ENCODE measurements at regions not wholly inside any gene's neighbourhood (a gene's known extent, or its start where the extent isn't known, plus 50 kb on each side); places are given as distances from the start of the nearest gene placed in this dataset.
A peak's percentile ranks its signal among the peaks of the same experiment; 100 is the strongest.
"Not testable (repeated sequence)": the region's sequence is repeated elsewhere in the genome, so short reads cannot be mapped to it uniquely, and the experiment has no call there.

GRCh38 chr7:49422564-49422963, 350.9 kb upstream of the VWC2 start:
- DNase-seq, result no peak
- in situ Hi-C loops (cut with MboI; ENCODE audit: low pct_unique_long_range_greater_than_20kb, low sequenced_read_pairs), result no loop called here

- in situ Hi-C loops (cut with MboI; ENCODE audit: low pct_unique_long_range_greater_than_20kb, low sequenced_read_pairs), result no loop called here
- no peak for DNase-seq
Measured at GRCh38 chr7:49424109-49424508, 349.3 kb upstream of the VWC2 start.

- in situ Hi-C loops (cut with MboI; ENCODE audit: low pct_unique_long_range_greater_than_20kb, low sequenced_read_pairs), result no loop called here
Measured at GRCh38 chr7:49425277-49425818, 348.1 kb upstream of the VWC2 start.

GRCh38 chr7:49432254-49432653, 341.2 kb upstream of the VWC2 start:
- in situ Hi-C loops (cut with MboI; ENCODE audit: low pct_unique_long_range_greater_than_20kb, low sequenced_read_pairs), result no loop called here
- DNase-seq, result no peak

More at GRCh38 chr7:49425277-49425818, 348.1 kb upstream of the VWC2 start:
- DNase-seq, result no peak

- DNase-seq, result no peak
- in situ Hi-C loops (cut with MboI; ENCODE audit: low pct_unique_long_range_greater_than_20kb, low sequenced_read_pairs), result no loop called here
Measured at GRCh38 chr7:49433794-49434193, 339.6 kb upstream of the VWC2 start.

GRCh38 chr7:49434846-49435245, 338.6 kb upstream of the VWC2 start:
- in situ Hi-C loops (cut with MboI; ENCODE audit: low pct_unique_long_range_greater_than_20kb, low sequenced_read_pairs), result no loop called here
- DNase-seq, result no peak

GRCh38 chr7:49438281-49438680, 335.2 kb upstream of the VWC2 start:
- in situ Hi-C loops (cut with MboI; ENCODE audit: low pct_unique_long_range_greater_than_20kb, low sequenced_read_pairs), result no loop called here
- DNase-seq, result no peak

GRCh38 chr7:49443515-49443914, 329.9 kb upstream of the VWC2 start:
- in situ Hi-C loops (cut with MboI; ENCODE audit: low pct_unique_long_range_greater_than_20kb, low sequenced_read_pairs), result no loop called here

GRCh38 chr7:49453486-49453885, 320.0 kb upstream of the VWC2 start:
- in situ Hi-C loops (cut with MboI; ENCODE audit: low pct_unique_long_range_greater_than_20kb, low sequenced_read_pairs), result no loop called here
- DNase-seq, result no peak

More at GRCh38 chr7:49443515-49443914, 329.9 kb upstream of the VWC2 start:
- DNase-seq, result no peak

GRCh38 chr7:49479441-49479840, 294.0 kb upstream of the VWC2 start:
- DNase-seq, result no peak
- in situ Hi-C loops (cut with MboI; ENCODE audit: low pct_unique_long_range_greater_than_20kb, low sequenced_read_pairs), result no loop called here

GRCh38 chr7:49479936-49480544, 293.4 kb upstream of the VWC2 start:
- no peak for DNase-seq

GRCh38 chr7:49481075-49481474, 292.4 kb upstream of the VWC2 start:
- in situ Hi-C loops (cut with MboI; ENCODE audit: low pct_unique_long_range_greater_than_20kb, low sequenced_read_pairs), result no loop called here
- no peak for DNase-seq

More at GRCh38 chr7:49479936-49480544, 293.4 kb upstream of the VWC2 start:
- in situ Hi-C loops (cut with MboI; ENCODE audit: low pct_unique_long_range_greater_than_20kb, low sequenced_read_pairs), result no loop called here

- DNase-seq, result peak; percentile 12
- in situ Hi-C loops (cut with MboI; ENCODE audit: low pct_unique_long_range_greater_than_20kb, low sequenced_read_pairs), result no loop called here
Measured at GRCh38 chr7:49483142-49483541, 290.3 kb upstream of the VWC2 start.

- in situ Hi-C loops (cut with MboI; ENCODE audit: low pct_unique_long_range_greater_than_20kb, low sequenced_read_pairs), result no loop called here
- DNase-seq, result no peak
Measured at GRCh38 chr7:49486974-49487829, 286.2 kb upstream of the VWC2 start.

- in situ Hi-C loops (cut with MboI; ENCODE audit: low pct_unique_long_range_greater_than_20kb, low sequenced_read_pairs), result no loop called here
- DNase-seq, result no peak
Measured at GRCh38 chr7:49487830-49488140, 285.7 kb upstream of the VWC2 start.

GRCh38 chr7:49488573-49488972, 284.9 kb upstream of the VWC2 start:
- no peak for DNase-seq
- in situ Hi-C loops (cut with MboI; ENCODE audit: low pct_unique_long_range_greater_than_20kb, low sequenced_read_pairs), result no loop called here

- in situ Hi-C loops (cut with MboI; ENCODE audit: low pct_unique_long_range_greater_than_20kb, low sequenced_read_pairs), result no loop called here
Measured at GRCh38 chr7:49497471-49497870, 276.0 kb upstream of the VWC2 start.

GRCh38 chr7:49500741-49501140, 272.7 kb upstream of the VWC2 start:
- in situ Hi-C loops (cut with MboI; ENCODE audit: low pct_unique_long_range_greater_than_20kb, low sequenced_read_pairs), result no loop called here
- no peak for DNase-seq

More at GRCh38 chr7:49497471-49497870, 276.0 kb upstream of the VWC2 start:
- DNase-seq, result no peak

GRCh38 chr7:49507206-49507605, 266.2 kb upstream of the VWC2 start:
- in situ Hi-C loops (cut with MboI; ENCODE audit: low pct_unique_long_range_greater_than_20kb, low sequenced_read_pairs); DNase-seq: not testable (repeated sequence)

- peak; percentile 1 for DNase-seq
- in situ Hi-C loops (cut with MboI; ENCODE audit: low pct_unique_long_range_greater_than_20kb, low sequenced_read_pairs), result no loop called here
Measured at GRCh38 chr7:49513911-49514310, 259.5 kb upstream of the VWC2 start.
